Caco-2 (cell line): ENCODE measurements at regions not wholly inside any gene's neighbourhood (a gene's known extent, or its start where the extent isn't known, plus 50 kb on each side); places are given as distances from the start of the nearest gene placed in this dataset.

ENCODE experiments used
- BruUV-seq: library from RNA; stranded (reverse); fragments of 400-500 nt; replicated peaks from 2 replicates; lab custom pipeline; 2021; lab: Mats Ljungman, UMichigan
- CTCF ChIA-PET: fragments of 300-600 bp; sonication (Branson Sonifier 250); formaldehyde crosslinking; loops from one replicate; lab custom pipeline; 2022; ENCODE audit warnings: antibody characterized with exemption; lab: Charles Lee
- POLR2A ChIA-PET: fragments of 300-600 bp; sonication (Branson Sonifier 250); formaldehyde crosslinking; loops from one replicate; lab custom pipeline; 2022; ENCODE audit warnings: antibody characterized with exemption; lab: Charles Lee
- DNase-seq, 2 experiments: peaks; one replicate each; pipeline versions ENCODE4 v3.0.0 to v3.0.0-alpha.2; 2020 to 2022
- H3K27me3 ChIP-seq: replicated peaks from 2 replicates; pipeline ENCODE4 v1.6.0; 2011; ENCODE audit warnings: low read length; ENCODE audit not compliant: control insufficient read depth, insufficient read depth
- H3K36me3 ChIP-seq: 2 replicates; pipeline ENCODE4 v1.5.1; 2011; ENCODE audit warnings: low read length; ENCODE audit not compliant: control insufficient read depth, insufficient read depth
- H3K4me1 ChIP-seq: fragments of 250-450 bp; sonication (Bioruptor Pico); 2 replicates; pipeline ENCODE4 v1.5.1; 2020; ENCODE audit warnings: mild to moderate bottlenecking
- H3K4me3 ChIP-seq: 2 replicates; pipeline ENCODE4 v1.5.1; 2011; ENCODE audit warnings: low read depth, mild to moderate bottlenecking, control low read depth, low read length
- H3K9me3 ChIP-seq: fragments of 250-450 bp; sonication (Bioruptor Pico); 2 replicates; pipeline ENCODE4 v1.5.1; 2020; ENCODE audit warnings: mild to moderate bottlenecking, moderate library complexity
- H3K27ac Mint-ChIP-seq: one replicate; pipeline ENCODE4 v1.8.0; 2022; ENCODE audit warnings: mixed read lengths; ENCODE audit not compliant: unreplicated experiment
- H3K27me3 Mint-ChIP-seq: one replicate; pipeline ENCODE4 v1.8.0; 2022; ENCODE audit warnings: mixed read lengths; ENCODE audit not compliant: insufficient read depth, unreplicated experiment
- H3K36me3 Mint-ChIP-seq: one replicate; pipeline ENCODE4 v1.8.0; 2022; ENCODE audit warnings: mild to moderate bottlenecking, mixed read lengths; ENCODE audit not compliant: insufficient read depth, unreplicated experiment
- H3K4me1 Mint-ChIP-seq: one replicate; pipeline ENCODE4 v1.8.0; 2022; ENCODE audit warnings: low read depth, mixed read lengths; ENCODE audit not compliant: unreplicated experiment
- H3K4me3 Mint-ChIP-seq: one replicate; pipeline ENCODE4 v1.8.0; 2022; ENCODE audit warnings: mild to moderate bottlenecking, moderate library complexity, mixed read lengths; ENCODE audit not compliant: unreplicated experiment
- H3K9me3 Mint-ChIP-seq: one replicate; pipeline ENCODE4 v1.8.0; 2022; ENCODE audit warnings: mixed read lengths; ENCODE audit not compliant: unreplicated experiment
- intact Hi-C: fragments of 100-400 bp; cut with micrococcal nuclease; formaldehyde crosslinking; loops from one replicate; pipeline ENCODE4 v1.10.0; 2022; ENCODE audit not compliant: unreplicated experiment
- TF ChIP-seq, protein P1 (sequence below), 2 experiments: fragments of 200-600 bp in 1 of 2; IDR thresholded peaks; 1 replicate in 1 of 2; 2 replicates in 1 of 2; pipeline versions ENCODE4 v1.5.1 to v1.8.0; 2011 to 2022; ENCODE audit warnings: antibody characterized with exemption in 1 of 2, control low read depth in 1 of 2, inconsistent platforms in 1 of 2, low read depth in 1 of 2, low read length in 1 of 2, mild to moderate bottlenecking in 1 of 2, moderate library complexity in 1 of 2; ENCODE audit not compliant: insufficient read depth in 1 of 2, severe bottlenecking in 1 of 2, unreplicated experiment in 1 of 2

DNA sequence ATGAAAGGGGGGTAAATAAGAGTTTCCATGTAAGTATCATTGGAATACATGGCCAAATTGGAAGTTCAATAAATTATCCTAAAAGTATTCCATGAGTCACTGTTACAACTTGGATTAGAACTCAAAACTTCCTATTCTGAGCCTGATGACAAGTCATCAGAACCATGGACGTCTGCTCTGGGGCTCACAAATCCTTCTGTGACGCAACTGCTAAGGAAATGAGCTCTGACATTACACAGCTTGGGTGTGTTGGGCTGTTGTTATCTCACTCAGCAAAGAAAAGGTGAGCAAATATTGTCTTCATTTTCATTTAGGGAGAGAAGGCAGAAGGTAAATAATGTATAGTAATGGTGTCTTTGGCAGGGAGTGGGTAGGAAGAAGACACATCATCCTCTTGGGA lies 214.8 kb upstream of the ADO start:
- BruUV-seq, result no TSS peak
- H3K9me3 Mint-ChIP-seq, result no peaks in the 10 kb centered on the region
- H3K4me1 Mint-ChIP-seq, result no peaks in the 10 kb centered on the region
- peaks cover 20% of the 10 kb centered on the region for H3K27me3 Mint-ChIP-seq
- CTCF ChIA-PET, result no interaction called here
- no peak for DNase-seq
- H3K4me1 ChIP-seq, result no peaks in the 10 kb centered on the region
- H3K4me3 ChIP-seq, result no peak overlapping the region
- H3K36me3 Mint-ChIP-seq, result no peaks in the 10 kb centered on the region
- no peaks in the 10 kb centered on the region for H3K9me3 ChIP-seq
- POLR2A ChIA-PET, result no interaction called here
- H3K4me3 Mint-ChIP-seq, result no peak overlapping the region
- TF ChIP-seq, protein P1, sequence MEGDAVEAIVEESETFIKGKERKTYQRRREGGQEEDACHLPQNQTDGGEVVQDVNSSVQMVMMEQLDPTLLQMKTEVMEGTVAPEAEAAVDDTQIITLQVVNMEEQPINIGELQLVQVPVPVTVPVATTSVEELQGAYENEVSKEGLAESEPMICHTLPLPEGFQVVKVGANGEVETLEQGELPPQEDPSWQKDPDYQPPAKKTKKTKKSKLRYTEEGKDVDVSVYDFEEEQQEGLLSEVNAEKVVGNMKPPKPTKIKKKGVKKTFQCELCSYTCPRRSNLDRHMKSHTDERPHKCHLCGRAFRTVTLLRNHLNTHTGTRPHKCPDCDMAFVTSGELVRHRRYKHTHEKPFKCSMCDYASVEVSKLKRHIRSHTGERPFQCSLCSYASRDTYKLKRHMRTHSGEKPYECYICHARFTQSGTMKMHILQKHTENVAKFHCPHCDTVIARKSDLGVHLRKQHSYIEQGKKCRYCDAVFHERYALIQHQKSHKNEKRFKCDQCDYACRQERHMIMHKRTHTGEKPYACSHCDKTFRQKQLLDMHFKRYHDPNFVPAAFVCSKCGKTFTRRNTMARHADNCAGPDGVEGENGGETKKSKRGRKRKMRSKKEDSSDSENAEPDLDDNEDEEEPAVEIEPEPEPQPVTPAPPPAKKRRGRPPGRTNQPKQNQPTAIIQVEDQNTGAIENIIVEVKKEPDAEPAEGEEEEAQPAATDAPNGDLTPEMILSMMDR (IDR thresholded peaks at IDR 0.05; ENCODE audit: insufficient read depth in 1 of 2, low read depth in 1 of 2, low read length in 1 of 2, severe bottlenecking in 1 of 2, unreplicated experiment in 1 of 2), result no peak
- no peaks in the 10 kb centered on the region; the same call in 1 of the 2 replicates for H3K27me3 ChIP-seq
- intact Hi-C loops, result no loop called here
- no peak overlapping the region for H3K27ac Mint-ChIP-seq
- H3K36me3 ChIP-seq, result no peaks in the 10 kb centered on the region

DNA sequence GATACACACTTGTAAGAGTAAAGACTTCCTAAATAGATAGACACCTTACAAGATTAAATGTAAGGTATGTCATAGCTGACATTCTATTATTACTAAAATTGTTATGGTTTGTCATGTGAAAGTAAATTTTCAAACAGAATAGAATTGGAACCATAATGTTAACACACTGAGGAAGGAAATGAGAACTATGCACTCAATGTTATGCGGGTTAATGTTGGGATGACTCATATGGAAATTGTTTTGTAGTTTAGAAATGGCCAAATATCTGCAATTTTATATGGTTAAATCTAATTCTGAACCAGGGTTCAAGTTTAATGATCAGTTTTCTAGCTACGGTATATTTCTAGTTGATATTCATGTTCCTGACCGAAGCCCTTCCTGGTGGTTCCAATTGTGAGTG lies 214.2 kb upstream of the ADO start:
- no peaks in the 10 kb centered on the region for H3K27me3 ChIP-seq
- no peaks in the 10 kb centered on the region for H3K9me3 Mint-ChIP-seq
- H3K9me3 ChIP-seq, result no peaks in the 10 kb centered on the region
- no peaks in the 10 kb centered on the region for H3K36me3 ChIP-seq
- BruUV-seq, result no TSS peak
- H3K4me3 Mint-ChIP-seq, result no peak overlapping the region
- no peaks in the 10 kb centered on the region for H3K4me1 Mint-ChIP-seq
- H3K36me3 Mint-ChIP-seq, result no peaks in the 10 kb centered on the region
- TF ChIP-seq, protein P1 (IDR thresholded peaks at IDR 0.05; ENCODE audit: insufficient read depth in 1 of 2, low read depth in 1 of 2, low read length in 1 of 2, severe bottlenecking in 1 of 2, unreplicated experiment in 1 of 2), result no peak
- no peaks in the 10 kb centered on the region for H3K4me1 ChIP-seq
- no peak overlapping the region for H3K4me3 ChIP-seq
- ChIA-PET POLR2A (no interaction called here), CTCF (interaction anchor here (0.6 kb wide), 1 partner anchor 293 kb away, joined by 3 read pairs; no protein-coding TSS in a partner anchor)
- intact Hi-C loops, result no loop called here
- H3K27ac Mint-ChIP-seq, result no peak overlapping the region
- no peak for DNase-seq
- peaks cover 18% of the 10 kb centered on the region for H3K27me3 Mint-ChIP-seq

DNA sequence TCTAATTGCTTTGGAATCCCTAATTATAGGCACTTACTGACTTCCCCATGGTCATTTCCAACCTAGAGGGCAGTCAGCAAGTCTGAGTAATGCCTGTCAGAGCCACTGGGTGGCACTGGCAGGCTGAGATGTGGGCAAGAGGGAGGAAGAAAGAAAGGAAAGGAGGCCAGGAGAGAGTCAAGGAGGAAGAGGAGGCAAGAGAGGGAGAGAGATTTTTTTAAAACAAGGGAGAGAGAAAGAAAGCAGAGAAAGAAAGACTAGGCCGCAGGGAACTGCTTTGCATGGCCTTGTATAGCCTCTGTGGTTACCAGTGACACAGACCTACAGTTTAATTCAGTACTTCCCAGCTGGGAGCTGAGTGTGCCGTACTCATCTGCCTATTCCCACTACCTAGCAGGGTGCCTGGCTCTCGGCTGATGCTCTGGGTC lies 210.4 kb upstream of the ADO start:
- no TSS peak for BruUV-seq
- CTCF ChIA-PET, result interaction anchor here (0.7 to 2.4 kb wide), 4 partner anchors 223 to 564 kb away, joined by 3 to 23 read pairs (median 4); partner anchors contain the start of genes EGR2 and NRBF2
- Histone ChIP-seq H3K4me1 (no peaks in the 10 kb centered on the region), H3K27me3 (no peaks in the 10 kb centered on the region), H3K4me3 (no peak overlapping the region), H3K36me3 (no peaks in the 10 kb centered on the region), H3K9me3 (no peaks in the 10 kb centered on the region)
- peaks cover 12% of the 10 kb centered on the region for H3K27me3 Mint-ChIP-seq
- no peaks in the 10 kb centered on the region for H3K36me3 Mint-ChIP-seq
- H3K27ac Mint-ChIP-seq, result no peak overlapping the region
- no peaks in the 10 kb centered on the region for H3K4me1 Mint-ChIP-seq
- POLR2A ChIA-PET, result no interaction called here
- no peak overlapping the region for H3K4me3 Mint-ChIP-seq
- no peaks in the 10 kb centered on the region for H3K9me3 Mint-ChIP-seq
- TF ChIP-seq, protein P1 (IDR thresholded peaks at IDR 0.05; ENCODE audit: insufficient read depth in 1 of 2, low read depth in 1 of 2, low read length in 1 of 2, severe bottlenecking in 1 of 2, unreplicated experiment in 1 of 2), result peak; percentile 99
- intact Hi-C loops, result loop anchor here (1.0 to 2.0 kb wide), 6 partner anchors 15 to 564 kb away; no protein-coding TSS in a partner anchor
- DNase-seq, result peak; percentile 68 to 82
